GM19455 (cell line): ENCODE measurements at regions not wholly inside any gene's neighbourhood (a gene's known extent, or its start where the extent isn't known, plus 50 kb on each side); places are given as distances from the start of the nearest gene placed in this dataset.
A peak's percentile ranks its signal among the peaks of the same experiment; 100 is the strongest.
"Not testable (repeated sequence)": the region's sequence is repeated elsewhere in the genome, so short reads cannot be mapped to it uniquely, and the experiment has no call there.

Experiments
- ATAC-seq: cut with Tn5 transposase; IDR thresholded peaks from one replicate; pipeline ENCODE4 v1.9.1; 2021; ENCODE audit not compliant: unreplicated experiment

GRCh38 chr7:106713452-106713851 lies 52.5 kb upstream of the CCDC71L start:
- not testable (repeated sequence) for ATAC-seq

GRCh38 chr7:106714590-106715442 lies 53.9 kb upstream of the CCDC71L start:
- ATAC-seq = not testable (repeated sequence)

DNA sequence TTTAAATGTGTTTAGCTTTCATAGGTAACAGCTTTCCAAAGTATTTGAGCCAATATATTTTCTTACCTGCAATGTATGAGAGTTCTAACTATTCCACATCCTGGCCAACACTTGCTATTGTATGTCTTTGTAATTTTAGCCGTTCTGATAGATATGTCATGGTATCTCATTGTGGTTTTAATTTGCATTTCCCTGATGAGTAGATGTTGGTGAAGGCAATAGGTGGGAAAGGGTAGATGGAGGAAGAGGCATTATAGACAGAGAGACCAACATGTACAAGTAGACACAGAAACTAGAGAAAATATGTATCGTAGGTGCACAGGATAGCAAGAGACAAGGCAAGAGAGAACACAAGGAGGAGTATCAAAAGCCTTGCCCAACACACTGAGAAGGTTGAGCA lies 54.8 kb upstream of the CCDC71L start:
- no peak for ATAC-seq

GRCh38 chr7:106717254-106717954 lies 56.4 kb upstream of the CCDC71L start:
- no peak for ATAC-seq

DNA sequence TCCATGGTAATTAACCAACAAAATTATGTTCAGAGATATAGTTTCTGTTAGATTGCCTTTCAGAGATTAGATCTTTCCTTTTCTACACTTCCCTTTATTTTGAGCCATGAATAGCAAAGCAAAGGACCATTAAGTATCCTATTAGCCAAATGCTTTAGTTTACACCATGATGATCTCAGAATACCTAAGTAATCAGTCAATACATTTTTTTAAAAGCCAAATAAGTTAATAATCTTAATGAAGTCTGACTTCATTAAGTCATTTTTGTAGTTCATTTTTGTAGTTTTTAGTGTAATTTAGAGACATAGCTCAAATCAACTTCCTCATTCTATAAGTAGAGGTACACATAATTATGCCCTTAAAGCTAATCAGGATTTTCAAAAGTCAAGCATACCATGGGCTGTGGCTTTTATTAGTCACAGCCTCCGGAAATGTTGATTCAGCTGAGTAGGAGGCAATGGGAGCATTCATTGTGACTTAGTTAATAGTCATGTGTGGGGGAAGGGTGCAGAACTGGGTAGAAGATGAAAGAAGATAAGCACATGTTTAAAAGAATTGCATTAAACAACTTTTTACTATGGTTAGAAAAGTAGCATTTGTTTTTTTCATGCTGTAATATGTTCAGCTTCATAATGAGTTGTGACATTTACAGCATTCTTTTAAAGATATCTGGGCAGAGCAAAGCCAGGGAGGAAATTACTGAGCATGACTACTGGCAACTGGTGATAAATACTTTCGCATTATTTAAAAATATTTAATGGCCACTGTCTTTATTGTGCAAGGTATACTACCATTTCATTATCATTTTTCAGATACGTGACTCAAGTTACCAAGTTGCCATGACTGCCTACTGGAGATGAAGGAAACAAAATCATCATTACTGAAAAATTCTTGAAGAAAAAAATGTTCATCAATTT lies 57.3 kb upstream of the CCDC71L start:
- ATAC-seq = peak; percentile 71

DNA sequence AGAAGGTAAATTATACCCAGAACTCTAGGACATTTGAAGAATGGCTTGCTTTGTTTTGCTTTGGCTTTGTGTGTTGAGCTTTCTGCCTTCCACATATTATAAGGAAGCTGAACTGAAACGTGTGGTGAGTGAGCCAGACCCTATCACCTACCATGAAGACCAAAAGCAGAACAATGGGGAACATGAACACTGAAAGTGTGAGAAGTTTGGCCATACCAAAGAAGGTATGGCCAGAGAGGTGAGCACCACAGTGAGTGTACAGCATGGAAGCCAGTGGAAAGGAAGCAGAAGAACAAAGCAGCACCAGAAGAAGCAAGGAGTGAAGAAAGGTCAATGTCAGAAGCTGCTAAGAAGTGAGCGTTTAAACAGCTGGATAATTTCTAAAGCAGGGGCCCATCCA lies 59.7 kb upstream of the CCDC71L start:
- ATAC-seq = no peak

DNA sequence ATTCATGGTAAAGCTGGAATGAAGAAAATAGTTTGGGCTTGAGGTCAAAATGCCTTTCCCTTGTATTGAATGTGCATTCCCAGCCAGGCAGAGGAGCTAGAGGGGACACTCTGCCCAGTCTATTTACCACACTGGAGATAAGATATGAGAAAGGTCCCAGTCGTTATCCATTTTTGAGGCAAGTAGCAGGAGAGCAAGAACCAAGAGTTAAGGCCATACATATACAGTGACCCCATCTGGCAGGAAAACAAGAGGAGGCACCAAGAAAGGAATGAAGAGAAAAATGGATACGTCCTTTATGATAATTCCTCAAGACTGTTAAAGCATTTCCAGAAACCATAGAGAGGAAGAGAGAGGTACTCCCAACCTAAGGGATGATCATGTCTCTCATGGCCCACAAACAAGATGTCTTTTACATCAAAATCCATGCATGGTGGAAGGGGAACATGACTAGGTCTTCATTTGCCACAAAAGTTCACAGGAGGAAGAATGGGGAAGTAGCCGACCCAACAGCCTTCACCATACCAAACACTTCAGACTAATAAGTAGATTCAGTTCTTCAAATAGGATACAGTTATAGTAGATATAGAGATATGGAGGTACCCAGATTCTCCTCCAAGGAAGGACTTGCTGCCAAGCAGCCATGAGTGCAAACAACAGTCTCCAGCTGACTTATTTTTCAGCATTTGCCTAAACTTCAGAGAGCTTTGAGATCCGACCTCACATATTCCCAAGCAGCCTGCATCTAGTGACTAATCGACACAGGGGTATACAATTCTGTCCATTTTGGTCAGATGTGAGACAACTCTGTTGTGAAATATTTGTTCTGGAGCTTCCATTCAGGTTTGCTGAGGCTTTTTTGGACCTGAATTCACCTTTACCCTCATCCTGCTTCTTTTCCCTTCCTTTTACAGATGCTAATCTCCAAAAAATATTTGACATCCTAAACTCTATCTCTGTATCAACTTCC lies 61.1 kb upstream of the CCDC71L start:
- no peak for ATAC-seq

DNA sequence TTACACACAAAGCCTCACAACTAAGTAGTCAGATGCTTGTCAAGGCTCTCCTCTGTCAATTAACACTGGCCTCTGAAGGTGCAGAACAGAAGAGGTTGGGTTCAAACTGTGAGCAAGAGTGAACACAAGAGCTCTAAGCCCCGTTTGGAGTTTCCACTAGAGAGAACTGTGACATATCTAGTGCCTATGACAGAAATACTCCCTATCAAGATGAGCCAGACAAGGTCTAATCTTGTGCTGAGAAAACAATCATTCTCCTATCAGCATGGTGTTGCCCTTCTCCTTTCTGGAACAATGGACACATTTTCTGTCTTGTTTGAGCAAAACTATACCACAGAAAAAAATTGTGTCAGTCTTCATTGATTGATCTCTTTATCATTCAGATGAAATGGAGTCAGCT lies 62.4 kb upstream of the CCDC71L start:
- no peak for ATAC-seq

GRCh38 chr7:106729720-106730385 lies 68.9 kb upstream of the CCDC71L start:
- no peak for ATAC-seq

DNA sequence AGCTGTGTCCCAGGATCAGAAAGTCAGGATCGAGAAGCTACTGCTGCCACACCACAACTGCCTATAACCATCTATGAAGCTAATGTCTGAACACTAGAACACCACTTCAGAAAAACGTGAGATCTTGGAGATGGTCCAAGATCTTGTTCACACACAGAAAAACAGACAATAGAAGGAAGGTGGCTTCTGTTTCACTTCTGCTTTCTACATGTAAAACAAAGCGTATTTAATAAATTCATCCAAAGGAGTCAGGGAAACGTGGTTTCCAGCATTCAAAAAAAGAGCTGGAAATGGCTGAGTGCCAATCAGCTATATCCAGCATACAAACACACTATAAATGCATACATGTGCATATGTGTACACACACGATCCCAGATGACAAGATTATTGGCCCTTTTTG lies 70.2 kb upstream of the CCDC71L start:
- peak; percentile 81 for ATAC-seq

DNA sequence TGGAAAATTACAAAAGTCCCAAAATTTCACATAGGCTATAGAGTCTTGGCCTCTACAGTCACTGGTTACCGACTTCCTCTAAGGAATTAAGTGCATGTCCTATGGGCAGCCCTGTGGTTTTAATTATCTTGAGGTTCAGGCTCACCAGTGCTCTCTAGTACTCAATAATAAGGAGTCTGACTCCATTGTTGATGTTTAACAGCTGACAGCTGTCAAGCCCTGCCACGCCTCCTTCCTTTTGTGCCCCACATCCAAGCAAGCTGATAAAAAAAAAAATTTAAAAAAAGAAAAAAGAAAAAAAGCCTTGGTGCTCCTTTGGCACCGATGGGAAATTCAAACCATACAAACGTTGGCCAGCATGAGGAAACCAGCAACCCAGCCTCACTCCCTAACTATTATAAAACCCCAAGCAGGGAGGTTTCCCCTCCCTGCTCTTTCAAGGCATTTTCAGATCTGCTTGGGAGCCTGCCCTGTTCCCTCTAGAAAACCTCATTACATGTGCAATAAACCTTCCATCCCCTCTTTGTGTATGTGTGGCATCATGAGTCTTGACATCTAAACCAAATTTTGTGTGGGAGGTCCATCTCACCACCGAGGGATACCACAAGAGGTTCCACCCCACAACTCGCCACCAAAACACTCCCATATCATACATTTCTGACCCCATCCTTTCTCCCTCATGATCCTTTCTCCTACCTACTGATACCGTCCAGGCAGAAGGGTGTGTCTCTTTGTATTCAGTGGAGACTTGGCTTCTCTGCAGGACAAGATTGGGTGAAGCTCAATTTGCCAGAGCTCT lies 70.9 kb upstream of the CCDC71L start:
- no peak for ATAC-seq

DNA sequence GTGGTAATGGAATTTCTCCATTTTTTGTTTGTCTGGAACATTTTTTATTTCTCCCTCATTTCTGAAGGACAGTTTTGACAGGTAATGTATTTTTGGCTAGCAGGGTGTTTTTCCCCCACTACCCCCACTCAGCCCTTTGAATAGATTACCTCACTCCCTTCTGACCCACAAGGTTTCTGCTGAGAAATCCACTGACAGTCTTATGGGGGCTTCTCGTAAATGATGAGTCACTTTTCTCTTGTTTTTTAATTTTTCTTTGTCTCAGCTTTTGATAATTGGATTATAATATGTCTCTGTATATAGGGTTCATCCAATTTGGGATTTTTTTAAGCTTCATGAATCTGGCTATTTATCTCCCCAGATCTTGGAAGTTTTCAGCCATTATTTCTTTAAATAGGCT lies 74.7 kb upstream of the CCDC71L start:
- ATAC-seq = no peak

- no peak for ATAC-seq
Observed at GRCh38 chr7:106736123-106736507, 75.2 kb upstream of the CCDC71L start.

GRCh38 chr7:106736508-106737201 lies 75.7 kb upstream of the CCDC71L start:
- ATAC-seq = peak; percentile 83

GRCh38 chr7:106737202-106737562 lies 76.2 kb upstream of the CCDC71L start:
- no peak for ATAC-seq

DNA sequence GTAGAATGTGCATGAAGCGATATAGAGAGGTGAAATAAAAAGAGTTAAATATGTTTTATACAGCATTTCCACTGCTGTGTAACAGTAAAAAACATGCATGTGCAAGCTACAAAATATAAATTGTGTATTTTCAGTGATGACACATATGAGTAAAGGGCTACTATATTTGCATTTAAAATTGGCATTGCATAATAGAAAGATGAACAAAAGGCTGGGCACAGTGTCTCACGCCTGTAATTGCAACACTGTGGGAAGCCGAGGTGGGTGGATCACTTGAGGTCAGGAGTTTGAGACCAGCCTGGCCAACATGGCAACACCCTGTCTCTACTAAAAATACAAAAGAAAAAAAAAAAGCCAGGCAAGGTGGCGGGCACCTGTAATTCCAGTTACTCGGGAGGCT lies 79.8 kb upstream of the CCDC71L start:
- no peak for ATAC-seq

DNA sequence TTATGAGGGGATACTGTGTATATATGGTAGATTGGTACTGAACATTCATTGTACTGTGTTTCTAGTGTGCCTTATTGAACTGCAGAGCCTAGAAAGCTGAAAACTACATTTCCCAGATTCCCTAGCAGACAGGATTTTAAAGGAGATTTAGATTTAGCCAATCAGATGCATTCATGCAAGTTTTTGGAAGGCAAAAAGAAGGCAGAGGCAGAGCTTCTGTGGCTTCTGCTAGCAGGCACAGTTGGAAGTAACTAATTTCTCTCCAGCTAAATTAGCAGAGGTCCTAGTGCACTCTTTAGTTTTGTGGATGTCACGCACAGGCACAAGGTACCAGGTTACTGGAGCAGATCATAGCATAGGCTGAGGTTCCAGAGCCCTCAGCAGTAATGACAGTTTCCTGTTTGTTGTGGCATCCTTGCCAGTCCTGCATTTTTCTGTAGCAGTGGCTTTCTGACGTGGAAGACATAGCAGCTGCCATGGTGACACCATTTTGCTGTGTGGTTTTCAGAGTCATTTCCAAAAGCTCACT lies 83.7 kb upstream of the CCDC71L start:
- no peak for ATAC-seq

DNA sequence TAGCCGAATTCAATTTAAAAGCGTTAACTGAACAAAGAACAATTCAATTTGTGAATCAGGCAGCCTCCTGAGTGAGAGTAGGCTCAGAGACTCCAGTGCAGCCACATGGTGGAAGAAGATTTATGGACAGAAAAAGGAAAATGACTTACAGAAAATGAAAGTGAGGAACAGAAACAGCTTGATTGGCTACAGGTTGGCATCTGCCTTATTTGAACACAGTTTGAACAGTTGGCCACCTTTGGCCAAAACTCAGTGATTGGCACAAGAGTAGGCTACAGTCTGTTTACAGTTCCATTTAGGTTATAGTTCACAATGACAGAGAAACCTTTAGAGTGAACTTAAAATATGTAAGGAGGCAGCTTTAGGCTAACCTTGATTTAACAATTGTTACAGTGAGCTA lies 86.3 kb upstream of the CCDC71L start:
- ATAC-seq = not testable (repeated sequence)
